GM18498 (cell line): ENCODE measurements at regions not wholly inside any gene's neighbourhood (a gene's known extent, or its start where the extent isn't known, plus 50 kb on each side); places are given as distances from the start of the nearest gene placed in this dataset.

Experiments
- ATAC-seq: cut with Tn5 transposase; IDR thresholded peaks from one replicate; pipeline ENCODE4 v1.9.1; 2021; ENCODE audit warnings: mild to moderate bottlenecking, moderate library complexity; ENCODE audit not compliant: unreplicated experiment

- ATAC-seq: no peak
Observed at GRCh38 chr20:6882561-6883291, 115.2 kb downstream of the BMP2 start.

DNA sequence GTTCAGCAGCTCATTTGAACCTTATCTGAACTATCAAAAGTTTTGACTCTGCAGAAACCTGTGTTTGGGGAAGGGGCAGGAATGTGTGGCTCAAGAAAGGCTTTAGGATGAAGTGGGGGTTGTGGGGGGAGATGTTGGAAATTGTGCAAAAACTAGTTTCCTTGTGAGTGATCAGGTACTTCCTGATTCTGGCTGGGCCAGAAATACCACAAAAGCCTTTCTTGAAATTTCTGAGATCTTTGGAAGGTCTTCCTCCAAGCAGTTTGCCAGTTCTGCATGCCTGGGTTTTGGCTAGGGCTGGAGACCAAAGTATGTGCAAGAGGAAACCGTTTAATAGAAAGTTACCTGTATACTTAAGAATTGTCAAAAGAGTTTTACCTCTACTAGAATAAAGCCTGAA lies 116.6 kb downstream of the BMP2 start:
- ATAC-seq: no peak

DNA sequence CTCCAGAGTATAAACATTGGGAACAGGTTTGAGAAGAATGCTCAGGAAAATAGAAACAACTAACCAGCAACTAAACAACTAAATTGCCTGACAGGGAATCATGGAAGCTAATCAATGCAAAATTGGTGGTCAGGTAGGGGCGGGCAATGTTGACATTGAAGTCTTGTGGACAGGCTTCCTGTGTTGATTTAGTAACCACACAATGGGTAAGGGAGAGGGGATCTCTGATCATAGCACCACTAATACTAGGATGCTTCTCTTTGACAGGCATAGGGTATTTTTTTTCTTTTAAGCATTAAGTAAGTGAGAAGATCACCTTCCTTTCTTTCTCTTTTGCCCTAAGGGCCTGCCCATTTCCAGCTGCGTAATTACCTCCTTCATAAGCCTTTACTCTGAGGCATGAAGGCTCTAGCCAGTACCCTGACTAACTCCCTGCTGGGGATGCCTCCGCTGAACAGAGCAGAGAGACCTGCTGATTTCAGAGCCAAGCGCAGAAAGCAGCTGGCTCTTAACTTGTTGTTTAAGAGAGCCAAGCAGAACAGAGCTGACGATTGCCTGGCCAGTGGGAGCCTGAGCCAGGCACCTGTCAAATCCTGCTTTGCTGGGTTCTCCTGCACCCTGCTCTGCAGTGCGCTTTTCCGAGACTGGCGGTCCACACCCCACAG lies 118.7 kb downstream of the BMP2 start:
- no peak for ATAC-seq

DNA sequence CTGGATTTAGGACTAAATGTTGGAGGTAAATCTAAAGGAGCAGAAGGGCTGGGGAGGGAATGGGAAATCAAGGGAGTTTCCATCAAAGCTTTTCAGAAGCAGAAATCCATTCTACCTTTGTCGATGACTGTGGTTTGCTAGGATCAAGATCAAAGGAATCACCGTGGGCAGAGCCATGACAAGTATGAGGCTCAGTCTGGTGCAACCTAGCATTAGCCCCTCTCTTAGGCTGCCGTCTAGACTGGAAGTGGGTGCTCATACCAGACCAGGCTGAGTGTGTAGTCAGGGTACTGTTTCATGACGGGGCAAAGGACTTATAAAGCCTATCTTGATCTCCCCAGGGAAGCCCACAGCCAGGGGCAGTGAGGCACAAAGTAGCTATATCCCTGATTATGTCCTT lies 120.5 kb downstream of the BMP2 start:
- ATAC-seq: no peak

DNA sequence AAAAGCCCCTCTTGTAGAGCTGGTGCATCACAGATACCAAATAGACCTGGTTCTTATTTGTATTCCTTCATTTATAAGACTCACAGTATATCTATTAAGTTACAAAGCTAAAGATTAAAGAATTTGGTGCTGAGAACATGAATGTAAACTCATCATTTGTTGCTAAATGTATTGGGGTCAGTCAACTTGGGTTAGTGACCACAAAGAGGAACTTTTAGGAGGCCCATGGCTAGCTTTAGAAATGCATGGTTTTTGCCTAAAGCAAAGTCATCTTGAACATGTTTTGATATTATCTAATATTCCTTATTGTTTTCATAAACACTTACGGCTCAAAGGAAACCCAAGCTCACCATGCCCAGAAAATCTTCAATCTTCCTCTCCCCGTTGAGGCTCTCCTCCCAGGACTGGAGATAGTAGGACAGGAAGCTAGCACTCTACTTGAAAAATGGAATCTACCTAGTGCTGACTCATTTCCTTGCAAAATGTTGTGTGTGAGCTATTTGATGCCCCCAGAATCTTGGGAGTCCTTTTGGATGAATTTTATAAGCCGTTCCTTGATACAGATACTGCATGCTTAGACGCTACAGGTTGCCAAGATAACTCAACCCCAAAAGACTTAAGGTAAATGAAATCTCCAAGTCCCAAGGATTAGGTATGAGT lies 121.4 kb downstream of the BMP2 start:
- ATAC-seq: no peak

DNA sequence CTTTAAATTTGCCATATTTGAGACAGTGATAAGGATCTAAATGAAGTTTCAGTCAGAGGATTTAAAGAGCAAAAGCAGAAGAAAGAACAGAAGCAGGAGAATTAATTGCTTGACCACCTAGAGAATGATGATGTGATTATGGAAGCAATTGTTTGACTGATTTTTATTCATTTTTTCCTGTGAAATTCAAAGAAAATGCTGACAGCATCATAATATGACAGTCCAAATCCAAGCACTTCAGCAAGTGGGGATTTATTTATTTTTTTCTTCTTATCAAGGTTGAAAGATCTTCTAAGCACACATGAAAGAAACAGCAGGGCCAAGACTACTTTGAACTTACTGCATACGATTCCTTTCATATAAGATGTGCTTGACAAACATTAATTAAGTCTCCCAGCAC lies 125.2 kb downstream of the BMP2 start:
- ATAC-seq: no peak

- ATAC-seq: no peak
Observed at GRCh38 chr20:6898928-6899327, 131.4 kb downstream of the BMP2 start.

GRCh38 chr20:6906871-6907270 lies 139.4 kb downstream of the BMP2 start:
- ATAC-seq: no peak

GRCh38 chr20:6908673-6909072 lies 141.2 kb downstream of the BMP2 start:
- no peak for ATAC-seq

- no peak for ATAC-seq
Observed at GRCh38 chr20:6909608-6910007, 142.1 kb downstream of the BMP2 start.

- no peak for ATAC-seq
Observed at GRCh38 chr20:6914986-6915385, 147.5 kb downstream of the BMP2 start.

- no peak for ATAC-seq
Observed at GRCh38 chr20:6916938-6917337, 149.5 kb downstream of the BMP2 start.

DNA sequence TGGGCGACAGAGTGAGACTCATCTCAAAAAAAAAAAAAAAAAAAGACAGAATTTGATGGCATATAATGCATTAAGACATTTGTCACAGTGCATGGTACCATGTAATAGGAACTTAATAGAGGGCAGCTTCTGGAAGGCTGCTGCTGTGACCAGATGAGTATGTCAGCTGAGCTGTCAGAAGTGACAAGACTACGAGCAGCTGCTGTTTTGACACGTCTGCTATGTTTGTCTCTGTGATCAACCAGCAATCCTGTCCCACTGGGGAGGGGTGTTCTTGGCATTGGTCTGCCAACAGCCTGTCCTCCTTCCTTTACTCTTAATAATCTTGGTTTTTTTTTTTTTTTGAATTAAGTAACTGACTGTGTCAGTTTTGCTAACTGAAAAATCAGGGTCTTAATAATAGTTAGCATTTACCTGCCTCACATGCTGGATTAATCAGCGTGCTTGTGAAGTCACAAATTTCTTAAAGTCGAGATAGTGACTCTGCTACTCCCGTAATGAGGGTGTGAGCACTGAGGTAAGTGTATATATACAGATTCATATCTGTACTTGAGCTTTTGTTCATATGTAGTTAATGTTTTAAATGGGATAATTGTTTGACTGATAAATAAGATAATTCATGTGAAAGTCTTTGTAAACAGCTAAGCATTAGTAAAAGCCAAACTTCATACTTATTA lies 152.4 kb downstream of the BMP2 start:
- ATAC-seq: no peak

DNA sequence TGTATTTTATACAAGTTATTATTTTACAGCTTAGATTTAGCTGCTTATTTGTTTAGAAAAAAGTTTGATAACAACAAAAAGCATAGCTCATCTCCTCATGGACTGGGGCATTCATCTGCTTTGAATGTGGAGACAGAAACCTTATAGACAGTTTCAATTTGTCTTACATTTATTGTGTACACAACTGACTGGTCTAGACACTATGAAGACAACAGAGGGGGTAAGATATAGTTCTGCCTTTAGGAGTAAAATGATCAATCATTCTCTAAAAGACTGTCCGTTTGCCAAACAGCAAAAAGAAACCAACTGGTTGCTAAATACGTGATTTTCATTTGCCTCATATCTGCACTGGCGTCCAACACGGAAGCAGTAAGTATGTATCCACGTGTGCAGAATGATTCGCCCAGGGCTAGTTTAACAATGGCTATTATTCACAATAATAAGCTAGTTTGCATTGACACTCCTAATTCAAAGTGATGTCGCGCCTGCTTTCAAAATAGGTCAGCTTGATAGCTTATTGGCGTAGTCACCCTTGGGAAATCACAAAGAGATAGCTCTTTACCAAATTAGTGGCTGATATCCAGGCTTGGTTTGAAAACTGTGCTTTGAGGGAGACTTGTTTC lies 153.6 kb downstream of the BMP2 start:
- no peak for ATAC-seq

GRCh38 chr20:6921717-6922386 lies 154.4 kb downstream of the BMP2 start:
- no peak for ATAC-seq

DNA sequence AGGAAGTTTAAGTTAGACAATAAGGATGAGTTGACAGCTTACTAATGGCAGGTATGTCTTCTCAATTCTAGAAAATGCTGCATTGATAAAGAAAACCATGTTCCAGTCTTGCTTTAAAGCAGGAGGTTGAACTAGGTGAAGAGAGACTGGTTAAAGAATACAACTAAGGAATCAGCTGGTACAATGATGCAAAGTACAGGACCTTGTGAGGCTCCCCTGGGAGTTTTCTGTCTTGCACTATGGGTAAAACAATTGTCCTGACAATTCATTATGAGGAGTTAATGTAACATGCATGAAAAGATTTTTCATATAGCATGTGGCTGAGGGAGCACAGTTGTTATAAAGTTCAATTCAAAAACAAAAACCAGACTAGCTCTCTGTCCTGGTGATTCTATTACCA lies 157.2 kb downstream of the BMP2 start:
- ATAC-seq: no peak

- ATAC-seq: no peak
Observed at GRCh38 chr20:6925744-6926278, 158.3 kb downstream of the BMP2 start.

- no peak for ATAC-seq
Observed at GRCh38 chr20:6940048-6940447, 172.6 kb downstream of the BMP2 start.

DNA sequence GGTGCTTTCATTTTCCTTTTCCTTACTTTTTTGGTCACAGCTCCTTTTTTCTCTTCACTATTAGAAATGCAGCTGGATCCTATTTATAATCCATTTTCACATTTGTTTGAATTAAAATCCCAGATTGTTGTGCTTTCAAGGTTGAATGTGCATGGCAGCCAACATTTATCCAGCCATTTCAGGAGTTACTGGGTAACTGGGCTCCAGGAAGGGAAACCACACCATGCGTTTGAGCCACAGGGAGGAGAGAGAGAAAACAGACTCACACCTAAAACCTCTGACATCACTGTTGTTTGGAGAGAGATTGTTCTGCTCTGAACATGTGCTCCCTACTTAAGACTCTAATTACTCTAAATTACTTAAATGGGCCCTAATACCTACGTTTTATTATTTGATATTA lies 173.4 kb downstream of the BMP2 start:
- ATAC-seq: no peak

- ATAC-seq: no peak
Observed at GRCh38 chr20:6941571-6941970, 174.1 kb downstream of the BMP2 start.
